ENCODE measurements at regions not wholly inside any gene's neighbourhood (a gene's known extent, or its start where the extent isn't known, plus 50 kb on each side); places are given as distances from the start of the nearest gene placed in this dataset.

DNA sequence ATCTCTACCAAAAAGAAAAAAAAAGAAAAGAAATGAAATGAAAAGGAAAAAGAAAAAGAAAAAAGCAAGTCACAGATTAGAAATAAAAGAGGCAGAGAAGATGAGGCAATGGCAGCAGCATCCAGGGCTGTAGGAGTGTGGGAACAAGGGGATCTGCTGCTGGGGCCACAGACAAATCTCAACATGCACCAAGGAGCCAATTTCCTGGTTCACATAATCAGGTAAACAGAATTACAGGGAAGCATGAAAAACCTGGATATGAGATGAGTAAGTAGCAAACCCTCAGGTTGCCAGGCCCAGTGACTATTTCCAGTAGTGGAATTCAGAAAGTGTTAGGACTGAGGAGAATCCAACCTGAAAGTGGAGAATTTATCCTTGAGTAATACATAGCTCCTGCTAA is 77.4 kb upstream of the ARHGAP28 start:
- Histone ChIP-seq H3K4me3 (ENCODE audit: insufficient read depth, low read length, poor library complexity, severe bottlenecking) (no peak overlapping the region), H2AFZ (ENCODE audit: low read depth, low read length, severe bottlenecking) (no peak overlapping the region)
- no peak for TF ChIP-seq EZH2phosphoT487 (conservative IDR thresholded peaks at IDR 0.05; ENCODE audit: low read length)
- TF ChIP-seq, protein P1, sequence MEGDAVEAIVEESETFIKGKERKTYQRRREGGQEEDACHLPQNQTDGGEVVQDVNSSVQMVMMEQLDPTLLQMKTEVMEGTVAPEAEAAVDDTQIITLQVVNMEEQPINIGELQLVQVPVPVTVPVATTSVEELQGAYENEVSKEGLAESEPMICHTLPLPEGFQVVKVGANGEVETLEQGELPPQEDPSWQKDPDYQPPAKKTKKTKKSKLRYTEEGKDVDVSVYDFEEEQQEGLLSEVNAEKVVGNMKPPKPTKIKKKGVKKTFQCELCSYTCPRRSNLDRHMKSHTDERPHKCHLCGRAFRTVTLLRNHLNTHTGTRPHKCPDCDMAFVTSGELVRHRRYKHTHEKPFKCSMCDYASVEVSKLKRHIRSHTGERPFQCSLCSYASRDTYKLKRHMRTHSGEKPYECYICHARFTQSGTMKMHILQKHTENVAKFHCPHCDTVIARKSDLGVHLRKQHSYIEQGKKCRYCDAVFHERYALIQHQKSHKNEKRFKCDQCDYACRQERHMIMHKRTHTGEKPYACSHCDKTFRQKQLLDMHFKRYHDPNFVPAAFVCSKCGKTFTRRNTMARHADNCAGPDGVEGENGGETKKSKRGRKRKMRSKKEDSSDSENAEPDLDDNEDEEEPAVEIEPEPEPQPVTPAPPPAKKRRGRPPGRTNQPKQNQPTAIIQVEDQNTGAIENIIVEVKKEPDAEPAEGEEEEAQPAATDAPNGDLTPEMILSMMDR (IDR thresholded peaks at IDR 0.05; ENCODE audit: insufficient read depth, low read length, poor library complexity, severe bottlenecking), result no peak

DNA sequence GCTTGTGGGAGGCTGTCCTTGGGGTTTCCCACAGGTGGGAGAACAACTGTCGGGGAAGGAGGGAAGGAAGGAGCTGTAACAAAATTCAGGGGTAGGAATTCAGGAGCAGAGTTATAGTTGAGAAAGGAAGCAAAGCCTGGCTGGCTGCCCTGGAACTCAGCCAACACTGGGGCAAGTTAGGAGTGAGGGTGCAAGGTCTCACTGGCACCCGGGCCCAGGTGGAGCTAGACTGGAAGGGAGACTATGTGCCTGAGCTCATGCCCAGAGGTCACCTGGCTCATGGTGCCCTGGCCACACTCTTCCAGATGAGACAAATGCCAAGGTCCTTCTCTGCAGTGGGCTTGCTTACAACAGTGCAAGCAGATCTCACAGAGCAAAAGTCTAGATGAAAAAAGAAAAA is 75.6 kb upstream of the ARHGAP28 start:
- H3K36me3 ChIP-seq (ENCODE audit: low read length), result no peaks in the 10 kb centered on the region
- H3K9ac ChIP-seq (ENCODE audit: low read length), result no peak overlapping the region
- no peaks in the 10 kb centered on the region for H3K79me2 ChIP-seq (ENCODE audit: insufficient read depth, low read length)
- H3K27ac ChIP-seq (ENCODE audit: low read depth, low read length), result no peak overlapping the region
- H3K27me3 ChIP-seq (ENCODE audit: low read length), result no peaks in the 10 kb centered on the region
- no peaks in the 10 kb centered on the region for H4K20me1 ChIP-seq (ENCODE audit: low read depth, low read length)
- H3K4me2 ChIP-seq (ENCODE audit: low read depth, low read length, poor library complexity, severe bottlenecking), result no peak overlapping the region
- H3K9me2 ChIP-seq (replicated peaks; ENCODE audit: insufficient read depth, low read length), result no peaks in the 10 kb centered on the region
- no peak overlapping the region for H3K4me3 ChIP-seq (ENCODE audit: insufficient read depth, low read length, poor library complexity, severe bottlenecking)
- H3F3A ChIP-seq (ENCODE audit: insufficient read depth), result no peaks in the 10 kb centered on the region
- no peak overlapping the region for H2AFZ ChIP-seq (ENCODE audit: low read depth, low read length, severe bottlenecking)
- no peaks in the 10 kb centered on the region for H3K9me3 ChIP-seq (ENCODE audit: insufficient read depth, low read length)
- no peak for TF ChIP-seq EZH2phosphoT487 (conservative IDR thresholded peaks at IDR 0.05; ENCODE audit: low read length)
- TF ChIP-seq, protein P1 (IDR thresholded peaks at IDR 0.05; ENCODE audit: insufficient read depth, low read length, poor library complexity, severe bottlenecking), result no peak

More for the DNA sequence above, 77.4 kb upstream of the ARHGAP28 start:
- Histone ChIP-seq H3F3A (ENCODE audit: insufficient read depth) (no peaks in the 10 kb centered on the region), H3K9me3 (ENCODE audit: insufficient read depth, low read length) (no peaks in the 10 kb centered on the region), H3K9ac (ENCODE audit: low read length) (no peak overlapping the region), H4K20me1 (ENCODE audit: low read depth, low read length) (no peaks in the 10 kb centered on the region), H3K36me3 (ENCODE audit: low read length) (no peaks in the 10 kb centered on the region), H3K27me3 (ENCODE audit: low read length) (no peaks in the 10 kb centered on the region), H3K4me2 (ENCODE audit: low read depth, low read length, poor library complexity, severe bottlenecking) (no peak overlapping the region), H3K9me2 (replicated peaks; ENCODE audit: insufficient read depth, low read length) (no peaks in the 10 kb centered on the region), H3K79me2 (ENCODE audit: insufficient read depth, low read length) (no peaks in the 10 kb centered on the region), H3K27ac (ENCODE audit: low read depth, low read length) (no peak overlapping the region)

DNA sequence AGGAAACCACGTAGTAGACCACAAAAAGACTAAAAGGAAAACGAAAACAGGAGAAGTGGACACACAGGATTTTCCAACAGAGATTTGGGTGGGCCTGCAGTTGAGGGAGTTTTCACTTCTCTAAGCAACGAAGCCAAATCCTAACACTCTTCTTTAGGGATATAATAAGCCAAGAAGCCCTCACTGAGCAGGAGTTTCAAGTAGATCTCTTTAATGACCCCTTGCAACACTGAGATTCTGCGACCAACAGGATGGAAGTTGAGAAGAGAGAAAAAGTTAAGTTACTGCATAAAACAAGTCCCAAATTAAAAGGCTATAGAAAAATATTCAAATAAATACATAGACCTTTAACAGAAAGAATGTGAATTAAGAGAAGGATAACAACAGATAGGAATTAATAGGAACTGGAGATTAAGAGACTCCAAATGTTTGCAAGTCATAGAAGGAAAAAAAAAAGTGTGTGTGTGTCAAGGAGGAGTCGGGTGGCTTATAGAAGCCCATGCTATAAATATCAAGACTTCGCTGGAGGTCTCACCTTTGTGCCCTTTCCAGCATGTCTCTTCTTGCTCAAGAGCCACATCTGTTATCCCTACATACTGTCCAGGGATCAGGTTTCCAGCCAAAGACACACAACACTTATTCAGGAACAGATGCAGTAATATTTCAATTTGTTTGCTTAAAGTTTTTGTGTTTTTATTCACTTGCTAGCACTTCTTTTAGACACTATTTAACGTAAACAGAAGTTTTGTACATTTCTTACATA is 69.4 kb upstream of the ARHGAP28 start:
- no peak overlapping the region for H3K4me2 ChIP-seq (ENCODE audit: low read depth, low read length, poor library complexity, severe bottlenecking)
- H3K4me3 ChIP-seq (ENCODE audit: insufficient read depth, low read length, poor library complexity, severe bottlenecking), result no peak overlapping the region
- no peaks in the 10 kb centered on the region for H3K9me2 ChIP-seq (replicated peaks; ENCODE audit: insufficient read depth, low read length)
- TF ChIP-seq EZH2phosphoT487 (conservative IDR thresholded peaks at IDR 0.05; ENCODE audit: low read length), result no peak
- TF ChIP-seq, protein P1 (IDR thresholded peaks at IDR 0.05; ENCODE audit: insufficient read depth, low read length, poor library complexity, severe bottlenecking), result no peak
- no peaks in the 10 kb centered on the region for H4K20me1 ChIP-seq (ENCODE audit: low read depth, low read length)
- no peaks in the 10 kb centered on the region for H3K79me2 ChIP-seq (ENCODE audit: insufficient read depth, low read length)
- H3K27me3 ChIP-seq (ENCODE audit: low read length), result no peaks in the 10 kb centered on the region
- H3K9me3 ChIP-seq (ENCODE audit: insufficient read depth, low read length), result no peaks in the 10 kb centered on the region
- H3K36me3 ChIP-seq (ENCODE audit: low read length), result no peaks in the 10 kb centered on the region
- no peaks in the 10 kb centered on the region for H3F3A ChIP-seq (ENCODE audit: insufficient read depth)
- H3K27ac ChIP-seq (ENCODE audit: low read depth, low read length), result no peak overlapping the region
- H2AFZ ChIP-seq (ENCODE audit: low read depth, low read length, severe bottlenecking), result no peak overlapping the region
- H3K9ac ChIP-seq (ENCODE audit: low read length), result no peak overlapping the region

Measured in SU-DHL-6 (cell line).